Large intestine (tissue), 3 donors: ENCODE measurements at regions not wholly inside any gene's neighbourhood (a gene's known extent, or its start where the extent isn't known, plus 50 kb on each side); places are given as distances from the start of the nearest gene placed in this dataset.

Source experiments
- DNase-seq, 2 donors: peaks; one replicate each; pipeline versions ENCODE4 v3.0.0 to v3.0.0-alpha.2; 2013
- H3K27ac ChIP-seq: one replicate; pipeline ENCODE4 v1.5.1; 2013; ENCODE audit warnings: low read length
- H3K27me3 ChIP-seq: 2 replicates; pipeline ENCODE4 v1.6.1; 2013; ENCODE audit warnings: low read length; ENCODE audit not compliant: control insufficient read depth, insufficient read depth
- H3K36me3 ChIP-seq: 2 replicates; pipeline ENCODE4 v1.6.1; 2013; ENCODE audit warnings: low read length; ENCODE audit not compliant: control insufficient read depth, insufficient read depth
- H3K4me1 ChIP-seq: one replicate; pipeline ENCODE4 v1.6.1; 2013; ENCODE audit warnings: low read length; ENCODE audit not compliant: control insufficient read depth, insufficient read depth
- H3K4me3 ChIP-seq: one replicate; pipeline ENCODE4 v1.5.1; 2013; ENCODE audit warnings: low read length
- H3K9me3 ChIP-seq: one replicate; pipeline ENCODE4 v1.6.1; 2013; ENCODE audit warnings: mild to moderate bottlenecking, low read depth, low read length, moderate library complexity; ENCODE audit not compliant: control insufficient read depth
- WGBS: methylation state at CpG from one replicate; pipeline ENCODE4 v1.1.5; 2013; ENCODE audit warnings: low lambda C conversion rate; ENCODE audit not compliant: insufficient coverage; 5-methylcytosine and 5-hydroxymethylcytosine counted together

- no peaks in the 10 kb centered on the region for H3K36me3 ChIP-seq
Observed at GRCh38 chr5:106755789-106756188, 914.9 kb downstream of the EFNA5 start.

GRCh38 chr5:106755066-106755465 is 915.7 kb downstream of the EFNA5 start:
- no peak overlapping the region for H3K4me3 ChIP-seq
- no peak for DNase-seq
- H3K9me3 ChIP-seq, result no peaks in the 10 kb centered on the region
- no peaks in the 10 kb centered on the region for H3K36me3 ChIP-seq
- no peaks in the 10 kb centered on the region for H3K27me3 ChIP-seq
- no peaks in the 10 kb centered on the region for H3K4me1 ChIP-seq
- H3K27ac ChIP-seq, result no peak overlapping the region
- no CpG with 5 or more reads among the region's 2 CpGs for WGBS

More at GRCh38 chr5:106755789-106756188, 914.9 kb downstream of the EFNA5 start:
- Histone ChIP-seq H3K9me3 (no peaks in the 10 kb centered on the region), H3K27ac (no peak overlapping the region), H3K4me3 (no peak overlapping the region), H3K4me1 (no peaks in the 10 kb centered on the region), H3K27me3 (no peaks in the 10 kb centered on the region)
- no CpG with 5 or more reads among the region's 4 CpGs for WGBS
- no peak for DNase-seq

- H3K36me3 ChIP-seq, result no peaks in the 10 kb centered on the region
- H3K4me1 ChIP-seq, result no peaks in the 10 kb centered on the region
- DNase-seq, result no peak
- H3K27me3 ChIP-seq, result no peaks in the 10 kb centered on the region
- H3K9me3 ChIP-seq, result no peaks in the 10 kb centered on the region
- H3K4me3 ChIP-seq, result no peak overlapping the region
- H3K27ac ChIP-seq, result no peak overlapping the region
Observed at GRCh38 chr5:106749826-106750225, 920.9 kb downstream of the EFNA5 start.

DNA sequence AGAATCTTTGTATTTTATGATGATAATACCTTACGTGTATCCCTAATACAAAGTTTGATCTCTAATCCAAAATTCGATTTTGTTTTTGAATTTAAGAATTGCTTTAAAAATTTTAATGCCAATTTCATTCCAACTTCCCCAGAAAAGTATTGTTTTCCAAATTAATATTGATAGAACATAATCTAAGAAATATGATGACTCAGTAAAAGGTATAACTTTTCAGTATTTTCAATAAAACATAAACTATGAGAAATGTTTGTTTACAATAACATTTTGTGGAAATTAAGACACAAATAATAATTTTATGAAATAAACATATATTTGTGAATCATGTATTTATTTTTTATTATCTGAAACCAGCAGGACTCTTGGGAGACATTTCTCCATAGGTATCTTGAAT is 931.6 kb downstream of the EFNA5 start:
- H3K36me3 ChIP-seq, result no peaks in the 10 kb centered on the region
- no peak for DNase-seq
- H3K4me3 ChIP-seq, result no peak overlapping the region
- H3K9me3 ChIP-seq, result no peaks in the 10 kb centered on the region
- no peak overlapping the region for H3K27ac ChIP-seq
- no peaks in the 10 kb centered on the region for H3K4me1 ChIP-seq
- WGBS, result 94% methylated on average over 2 of the region's 2 CpGs
- no peaks in the 10 kb centered on the region for H3K27me3 ChIP-seq

GRCh38 chr5:106737111-106737510 is 933.6 kb downstream of the EFNA5 start:
- no peaks in the 10 kb centered on the region for H3K4me1 ChIP-seq
- H3K27ac ChIP-seq, result no peak overlapping the region
- WGBS, result no CpG with 5 or more reads among the region's 1 CpG
- H3K4me3 ChIP-seq, result no peak overlapping the region
- no peak for DNase-seq
- no peaks in the 10 kb centered on the region for H3K36me3 ChIP-seq
- H3K27me3 ChIP-seq, result no peaks in the 10 kb centered on the region
- no peaks in the 10 kb centered on the region for H3K9me3 ChIP-seq

GRCh38 chr5:106732624-106733023 is 938.1 kb downstream of the EFNA5 start:
- Histone ChIP-seq H3K36me3 (no peaks in the 10 kb centered on the region), H3K27me3 (no peaks in the 10 kb centered on the region), H3K4me1 (no peaks in the 10 kb centered on the region), H3K27ac (no peak overlapping the region), H3K4me3 (no peak overlapping the region), H3K9me3 (peaks cover 3% of the 10 kb centered on the region)
- no peak for DNase-seq

DNA sequence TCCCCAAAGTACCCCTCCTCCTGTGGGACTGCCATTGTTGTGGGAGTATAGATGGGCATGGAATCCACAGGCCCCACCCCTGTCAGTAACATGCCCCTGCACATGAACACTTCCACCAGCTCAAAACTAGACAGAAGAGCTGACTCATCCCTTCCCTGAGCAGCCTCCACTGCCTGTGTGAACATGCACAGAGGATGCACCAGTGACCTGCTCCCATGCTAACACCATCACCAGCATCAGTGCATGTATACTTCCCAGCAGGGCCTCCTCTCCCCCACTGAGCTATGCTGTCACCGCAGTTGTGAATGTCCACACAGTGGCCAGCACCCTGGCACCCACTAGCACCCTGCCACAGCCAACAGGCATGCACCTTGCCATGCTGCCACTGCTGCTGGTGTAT is 939.8 kb downstream of the EFNA5 start:
- Histone ChIP-seq H3K27ac (no peak overlapping the region), H3K9me3 (peaks cover 3% of the 10 kb centered on the region), H3K36me3 (no peaks in the 10 kb centered on the region), H3K4me3 (no peak overlapping the region), H3K4me1 (no peaks in the 10 kb centered on the region), H3K27me3 (no peaks in the 10 kb centered on the region)
- DNase-seq, result no peak
- no CpG with 5 or more reads among the region's 1 CpG for WGBS

DNA sequence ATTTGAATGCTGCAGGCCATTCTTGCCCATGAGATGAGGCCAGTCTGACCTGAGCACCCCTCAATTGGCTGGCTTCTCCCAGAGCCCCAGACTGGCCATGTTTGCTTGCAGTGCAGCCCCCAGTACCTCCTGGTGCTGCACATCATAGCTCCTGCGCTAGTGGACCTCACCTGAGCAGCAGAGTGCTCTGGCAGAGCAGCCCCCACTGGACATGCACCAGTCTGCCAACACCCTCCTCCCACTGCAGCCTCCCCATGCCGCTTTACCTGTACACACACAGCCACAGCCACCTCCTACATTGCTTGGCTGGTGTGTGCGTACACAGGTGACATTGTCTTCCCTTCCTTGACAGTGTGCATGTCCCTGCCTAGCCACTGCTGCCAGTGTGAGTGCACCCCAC is 940.2 kb downstream of the EFNA5 start:
- H3K36me3 ChIP-seq, result no peaks in the 10 kb centered on the region
- WGBS, result no CpG with 5 or more reads among the region's 3 CpGs
- H3K4me3 ChIP-seq, result no peak overlapping the region
- DNase-seq, result no peak
- no peaks in the 10 kb centered on the region for H3K4me1 ChIP-seq
- H3K27me3 ChIP-seq, result no peaks in the 10 kb centered on the region
- H3K27ac ChIP-seq, result no peak overlapping the region
- H3K9me3 ChIP-seq, result peaks cover 3% of the 10 kb centered on the region

DNA sequence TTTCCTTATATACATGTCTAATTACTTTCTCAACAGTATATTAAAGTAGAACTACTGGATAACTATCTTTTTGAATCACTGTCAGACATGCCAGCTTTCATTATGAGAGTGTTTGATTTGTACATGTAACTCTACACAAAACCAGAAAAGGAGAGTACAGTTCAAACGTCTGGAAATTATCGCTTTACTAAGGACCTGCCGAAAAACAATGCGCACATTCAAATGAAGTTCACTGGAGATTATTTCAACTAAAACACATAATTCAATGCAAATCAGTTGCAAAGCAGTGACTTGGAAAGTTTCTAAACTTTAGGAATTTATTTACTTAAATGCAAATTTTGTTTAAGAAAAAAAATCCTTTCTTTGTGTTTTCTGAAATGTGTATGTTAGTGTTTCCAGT is 942.5 kb downstream of the EFNA5 start:
- Histone ChIP-seq H3K9me3 (peaks cover 3% of the 10 kb centered on the region), H3K27me3 (no peaks in the 10 kb centered on the region), H3K27ac (no peak overlapping the region), H3K36me3 (no peaks in the 10 kb centered on the region), H3K4me3 (no peak overlapping the region), H3K4me1 (no peaks in the 10 kb centered on the region)
- no peak for DNase-seq
- WGBS, result 70% methylated on average over 4 of the region's 4 CpGs

DNA sequence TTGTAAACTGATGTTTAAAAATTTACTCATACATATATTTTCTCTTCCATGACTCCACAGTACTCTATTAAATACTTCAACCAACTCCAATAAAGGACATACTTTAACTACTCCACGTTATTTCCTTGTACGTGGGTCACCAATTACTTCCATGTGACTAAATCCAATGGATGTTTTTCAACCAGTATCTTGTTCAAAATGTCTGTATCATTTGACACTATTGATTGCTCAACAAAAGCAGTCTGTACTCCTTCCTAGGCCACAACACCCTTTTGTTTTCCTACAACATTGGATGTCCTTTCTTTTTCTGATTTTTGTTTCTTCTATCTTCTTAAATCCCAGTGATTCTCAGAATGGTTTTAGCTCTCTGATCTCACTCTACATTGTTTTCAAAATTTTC is 943.7 kb downstream of the EFNA5 start:
- DNase-seq, result no peak
- no CpG with 5 or more reads among the region's 2 CpGs for WGBS
- Histone ChIP-seq H3K27me3 (no peaks in the 10 kb centered on the region), H3K4me1 (no peaks in the 10 kb centered on the region), H3K36me3 (no peaks in the 10 kb centered on the region), H3K9me3 (peaks cover 3% of the 10 kb centered on the region), H3K27ac (no peak overlapping the region), H3K4me3 (no peak overlapping the region)

GRCh38 chr5:106720367-106720766 is 950.4 kb downstream of the EFNA5 start:
- Histone ChIP-seq H3K36me3 (no peaks in the 10 kb centered on the region), H3K9me3 (no peaks in the 10 kb centered on the region), H3K4me3 (no peak overlapping the region), H3K4me1 (no peaks in the 10 kb centered on the region), H3K27ac (no peak overlapping the region), H3K27me3 (no peaks in the 10 kb centered on the region)
- no CpG with 5 or more reads among the region's 3 CpGs for WGBS
- DNase-seq, result no peak
